SK-N-MC (cell line): ENCODE measurements at regions not wholly inside any gene's neighbourhood (a gene's known extent, or its start where the extent isn't known, plus 50 kb on each side); places are given as distances from the start of the nearest gene placed in this dataset.

Source experiments
- DNase-seq: peaks from one replicate; pipeline ENCODE4 v3.0.0-alpha.2; 2011; ENCODE audit warnings: low read depth, low spot score
- H3K27ac ChIP-seq: fragments of 200-600 bp; sonication (generic); 2 replicates; pipeline ENCODE4 v1.5.1; 2016; ENCODE audit warnings: mixed run types
- H3K36me3 ChIP-seq: fragments of 200-600 bp; sonication (generic); 2 replicates; pipeline ENCODE4 v1.6.1; 2017; ENCODE audit warnings: antibody characterized with exemption, low read length, mixed read lengths; ENCODE audit not compliant: insufficient read depth
- H3K4me3 ChIP-seq: fragments of 200-600 bp; sonication (generic); 2 replicates; pipeline ENCODE4 v1.5.1; 2016
- H3K9ac ChIP-seq: fragments of 200-600 bp; sonication (generic); 2 replicates; pipeline ENCODE4 v1.8.0; 2017; ENCODE audit warnings: mixed run types, mixed read lengths; ENCODE audit not compliant: insufficient read length
- H3K9me3 ChIP-seq: fragments of 200-600 bp; sonication (generic); 2 replicates; pipeline ENCODE4 v1.6.1; 2017; ENCODE audit warnings: low read depth, mild to moderate bottlenecking, antibody characterized with exemption, low read length, moderate library complexity, mixed read lengths
- EZH2 ChIP-seq: fragments of 200-600 bp; sonication (generic); IDR thresholded peaks from one replicate; pipeline ENCODE4 v1.6.1; 2017; ENCODE audit warnings: antibody characterized with exemption
- FOXP2 ChIP-seq: optimal IDR thresholded peaks from 2 replicates; pipeline ENCODE3; 2011; ENCODE audit warnings: mild to moderate bottlenecking, moderate library complexity; ENCODE audit not compliant: insufficient read depth; ENCODE audit errors: extremely low read length, control extremely low read depth
- POLR2AphosphoS5 ChIP-seq: IDR thresholded peaks from 2 replicates; pipeline ENCODE4 v1.6.1; 2012; ENCODE audit warnings: mild to moderate bottlenecking, low read depth, low read length, borderline replicate concordance

- Histone ChIP-seq H3K9me3 (no peaks in the 10 kb centered on the region), H3K4me3 (no peak overlapping the region), H3K27ac (no peak overlapping the region), H3K9ac (no peak overlapping the region), H3K36me3 (no peaks in the 10 kb centered on the region)
- no peak for DNase-seq
- no peak for TF ChIP-seq FOXP2
- TF ChIP-seq POLR2AphosphoS5, result no peak
- TF ChIP-seq EZH2, result no peak
Measured at GRCh38 chr14:35971965-35972630, 146.0 kb downstream of the BRMS1L start.

GRCh38 chr14:35969310-35969709 is 143.2 kb downstream of the BRMS1L start:
- TF ChIP-seq EZH2, result no peak
- no peak for TF ChIP-seq FOXP2
- no peak for TF ChIP-seq POLR2AphosphoS5
- Histone ChIP-seq H3K27ac (no peak overlapping the region), H3K36me3 (no peaks in the 10 kb centered on the region), H3K4me3 (no peak overlapping the region), H3K9me3 (no peaks in the 10 kb centered on the region), H3K9ac (no peak overlapping the region)
- no peak for DNase-seq

GRCh38 chr14:35965400-35965799 is 139.3 kb downstream of the BRMS1L start:
- TF ChIP-seq FOXP2 (no peak), POLR2AphosphoS5 (no peak), EZH2 (no peak)
- no peak overlapping the region for H3K4me3 ChIP-seq
- no peaks in the 10 kb centered on the region for H3K36me3 ChIP-seq
- no peak for DNase-seq
- H3K27ac ChIP-seq, result no peak overlapping the region
- H3K9ac ChIP-seq, result no peak overlapping the region
- H3K9me3 ChIP-seq, result no peaks in the 10 kb centered on the region

GRCh38 chr14:35964697-35965286 is 138.7 kb downstream of the BRMS1L start:
- Histone ChIP-seq H3K27ac (no peak overlapping the region), H3K9ac (no peak overlapping the region), H3K36me3 (no peaks in the 10 kb centered on the region), H3K9me3 (no peaks in the 10 kb centered on the region), H3K4me3 (no peak overlapping the region)
- DNase-seq, result no peak
- TF ChIP-seq EZH2 (no peak), POLR2AphosphoS5 (no peak), FOXP2 (no peak)

- no peak for DNase-seq
- Histone ChIP-seq H3K9ac (no peak overlapping the region), H3K36me3 (no peaks in the 10 kb centered on the region), H3K27ac (no peak overlapping the region), H3K9me3 (no peaks in the 10 kb centered on the region), H3K4me3 (no peak overlapping the region)
- TF ChIP-seq POLR2AphosphoS5 (no peak), FOXP2 (no peak), EZH2 (no peak)
Measured at GRCh38 chr14:35963209-35963608, 137.1 kb downstream of the BRMS1L start.

GRCh38 chr14:35961697-35962274 is 135.6 kb downstream of the BRMS1L start:
- DNase-seq, result no peak
- Histone ChIP-seq H3K9ac (no peak overlapping the region), H3K9me3 (no peaks in the 10 kb centered on the region), H3K36me3 (no peaks in the 10 kb centered on the region), H3K27ac (no peak overlapping the region), H3K4me3 (no peak overlapping the region)
- TF ChIP-seq EZH2 (no peak), POLR2AphosphoS5 (no peak), FOXP2 (no peak)

GRCh38 chr14:35959835-35960234 is 133.7 kb downstream of the BRMS1L start:
- TF ChIP-seq FOXP2 (no peak), POLR2AphosphoS5 (no peak), EZH2 (no peak)
- H3K36me3 ChIP-seq, result no peaks in the 10 kb centered on the region
- no peak overlapping the region for H3K27ac ChIP-seq
- H3K9me3 ChIP-seq, result no peaks in the 10 kb centered on the region
- no peak overlapping the region for H3K9ac ChIP-seq
- DNase-seq, result no peak
- H3K4me3 ChIP-seq, result no peak overlapping the region

GRCh38 chr14:35958499-35958898 is 132.4 kb downstream of the BRMS1L start:
- Histone ChIP-seq H3K36me3 (no peaks in the 10 kb centered on the region), H3K27ac (no peak overlapping the region), H3K4me3 (no peak overlapping the region), H3K9me3 (no peaks in the 10 kb centered on the region), H3K9ac (no peak overlapping the region)
- TF ChIP-seq EZH2 (no peak), FOXP2 (no peak), POLR2AphosphoS5 (no peak)
- no peak for DNase-seq
